ENCODE measurements at regions not wholly inside any gene's neighbourhood (a gene's known extent, or its start where the extent isn't known, plus 50 kb on each side); places are given as distances from the start of the nearest gene placed in this dataset.
"Not testable (repeated sequence)": the region's sequence is repeated elsewhere in the genome, so short reads cannot be mapped to it uniquely, and the experiment has no call there.

- DNase-seq (ENCODE audit: low spot score) (no peak), ATAC-seq (no peak)
- intact Hi-C loops (cut with DNase I) = no loop called here
Measured at GRCh38 chr10:63007112-63007511, 126.0 kb upstream of the NRBF2 start.

- intact Hi-C loops (cut with DNase I) = no loop called here
- DNase-seq (ENCODE audit: low spot score) (no peak), ATAC-seq (no peak)
Measured at GRCh38 chr10:63005246-63005645, 127.9 kb upstream of the NRBF2 start.

GRCh38 chr10:63003816-63004453, 129.2 kb upstream of the NRBF2 start:
- DNase-seq (ENCODE audit: low spot score) (no peak), ATAC-seq (no peak)
- intact Hi-C loops (cut with DNase I) = no loop called here

GRCh38 chr10:62996925-62997324, 136.2 kb upstream of the NRBF2 start:
- ATAC-seq (no peak), DNase-seq (ENCODE audit: low spot score) (no peak)
- intact Hi-C loops (cut with DNase I) = no loop called here

- no peak for ATAC-seq
- intact Hi-C loops (cut with DNase I) = no loop called here
- DNase-seq (ENCODE audit: low spot score) = no peak
Measured at GRCh38 chr10:62996516-62996915, 136.6 kb upstream of the NRBF2 start.

GRCh38 chr10:62993121-62993520, 140.0 kb upstream of the NRBF2 start:
- DNase-seq (ENCODE audit: low spot score) (no peak), ATAC-seq (no peak)
- intact Hi-C loops (cut with DNase I) = no loop called here

- intact Hi-C loops (cut with DNase I) = no loop called here
- ATAC-seq (peak; percentile 81), DNase-seq (ENCODE audit: low spot score) (no peak)
Measured at GRCh38 chr10:62992145-62992721, 140.9 kb upstream of the NRBF2 start.

- intact Hi-C loops (cut with DNase I) = no loop called here
- ATAC-seq (no peak), DNase-seq (ENCODE audit: low spot score) (no peak)
Measured at GRCh38 chr10:62990126-62990525, 143.0 kb upstream of the NRBF2 start.

GRCh38 chr10:62985807-62986600, 147.1 kb upstream of the NRBF2 start:
- intact Hi-C loops (cut with DNase I) = no loop called here
- DNase-seq (ENCODE audit: low spot score) (no peak), ATAC-seq (no peak)

GRCh38 chr10:62981096-62981495, 152.0 kb upstream of the NRBF2 start:
- DNase-seq (ENCODE audit: low spot score) (no peak), ATAC-seq (no peak)
- intact Hi-C loops (cut with DNase I) = no loop called here

- ATAC-seq (no peak), DNase-seq (ENCODE audit: low spot score) (no peak)
- intact Hi-C loops (cut with DNase I) = no loop called here
Measured at GRCh38 chr10:62980687-62981086, 152.4 kb upstream of the NRBF2 start.

GRCh38 chr10:62979921-62980320, 153.2 kb upstream of the NRBF2 start:
- intact Hi-C loops (cut with DNase I) = no loop called here
- DNase-seq (ENCODE audit: low spot score) = no peak

GRCh38 chr10:62978482-62978881, 154.6 kb upstream of the NRBF2 start:
- no peak for DNase-seq (ENCODE audit: low spot score)
- no peak for ATAC-seq
- intact Hi-C loops (cut with DNase I) = no loop called here

More at GRCh38 chr10:62979921-62980320, 153.2 kb upstream of the NRBF2 start:
- ATAC-seq = no peak

- ATAC-seq; intact Hi-C loops (cut with DNase I); DNase-seq (ENCODE audit: low spot score): not testable (repeated sequence)
Measured at GRCh38 chr10:62974795-62975194, 158.3 kb upstream of the NRBF2 start.

- intact Hi-C loops (cut with DNase I) = no loop called here
- no peak for ATAC-seq
- no peak for DNase-seq (ENCODE audit: low spot score)
Measured at GRCh38 chr10:62972103-62972502, 155.9 kb upstream of the EGR2 start.

- intact Hi-C loops (cut with DNase I) = no loop called here
Measured at GRCh38 chr10:62964026-62964425, 147.9 kb upstream of the EGR2 start.

GRCh38 chr10:62961951-62962523, 145.9 kb upstream of the EGR2 start:
- DNase-seq (ENCODE audit: low spot score) (no peak), ATAC-seq (peak; percentile 81)
- intact Hi-C loops (cut with DNase I) = no loop called here

More at GRCh38 chr10:62964026-62964425, 147.9 kb upstream of the EGR2 start:
- no peak for ATAC-seq
- DNase-seq (ENCODE audit: low spot score) = no peak

- intact Hi-C loops (cut with DNase I) = no loop called here
- ATAC-seq (no peak), DNase-seq (ENCODE audit: low spot score) (no peak)
Measured at GRCh38 chr10:62960416-62960815, 144.2 kb upstream of the EGR2 start.

- intact Hi-C loops (cut with DNase I) = no loop called here
- ATAC-seq = no peak
- no peak for DNase-seq (ENCODE audit: low spot score)
Measured at GRCh38 chr10:62959553-62959952, 143.4 kb upstream of the EGR2 start.

- no peak for DNase-seq (ENCODE audit: low spot score)
- no peak for ATAC-seq
- intact Hi-C loops (cut with DNase I) = no loop called here
Measured at GRCh38 chr10:62958980-62959379, 142.8 kb upstream of the EGR2 start.
